ENCODE measurements at regions not wholly inside any gene's neighbourhood (a gene's known extent, or its start where the extent isn't known, plus 50 kb on each side); places are given as distances from the start of the nearest gene placed in this dataset.

DNA sequence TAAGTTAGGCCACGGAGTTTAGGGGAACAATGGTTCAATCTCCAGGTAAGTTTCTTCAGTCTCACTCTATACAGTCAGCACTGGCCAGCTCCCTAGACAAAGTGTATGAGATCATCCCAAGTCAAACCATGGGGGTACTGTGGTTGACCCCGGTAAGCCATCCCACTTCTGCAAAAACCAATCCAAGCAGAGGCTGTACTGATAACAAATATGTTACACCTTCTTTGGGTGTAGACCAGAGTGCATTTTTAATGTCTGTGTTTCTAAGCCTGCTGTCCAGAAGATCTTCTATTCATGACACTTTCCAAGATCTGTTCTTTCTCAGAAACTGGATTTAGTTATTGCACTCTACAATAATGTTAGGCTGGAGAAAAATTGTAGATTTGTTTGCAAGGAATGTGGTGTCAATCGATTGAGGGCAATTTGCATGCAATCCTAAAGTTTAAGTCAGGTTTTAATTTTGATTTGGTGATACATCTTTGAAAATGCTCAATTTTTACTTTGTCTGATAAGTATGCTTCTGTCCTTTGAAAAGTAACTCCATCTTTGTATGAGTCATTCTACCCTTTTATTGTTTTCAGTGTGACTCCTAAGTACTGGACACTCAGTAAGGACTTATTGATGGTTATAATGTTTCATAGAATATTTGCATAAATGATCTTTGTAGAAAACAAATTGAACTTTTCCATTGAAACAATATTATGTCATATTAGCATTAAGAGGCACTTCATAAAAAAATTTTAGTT is 152.4 kb downstream of the HLX start:
- no CpG with 5 or more reads among the region's 3 CpGs for WGBS (ENCODE audit: insufficient coverage)
- peaks cover 0 to 3% of the 10 kb centered on the region in 2 donors for H3K36me3 Mint-ChIP-seq
- no peaks in the 10 kb centered on the region for H3K9me3 ChIP-seq (replicated peaks in 1 of 2; ENCODE audit: control insufficient read depth in 1 of 2, insufficient read depth in 1 of 2, low read length in 2 of 2)

DNA sequence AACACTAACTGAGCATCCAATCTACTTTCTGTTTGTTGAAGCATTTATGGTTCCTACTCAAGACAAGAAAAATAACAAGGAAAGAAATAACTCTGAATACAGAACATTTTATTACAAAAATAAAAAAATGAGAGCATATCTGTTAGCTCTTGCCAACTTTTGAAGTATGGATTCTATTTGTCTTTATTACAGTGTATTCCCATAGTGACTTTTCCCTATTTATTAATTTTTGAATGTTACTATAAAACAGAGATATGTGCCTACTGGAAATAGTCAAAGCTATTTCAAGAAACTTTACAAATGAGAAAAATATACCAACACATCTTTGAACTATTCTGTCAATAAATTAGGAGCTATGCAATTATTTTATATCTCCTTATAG is 153.0 kb downstream of the HLX start:
- intact Hi-C loops (cut with micrococcal nuclease): no loop called here
- TF ChIP-seq, protein P1, sequence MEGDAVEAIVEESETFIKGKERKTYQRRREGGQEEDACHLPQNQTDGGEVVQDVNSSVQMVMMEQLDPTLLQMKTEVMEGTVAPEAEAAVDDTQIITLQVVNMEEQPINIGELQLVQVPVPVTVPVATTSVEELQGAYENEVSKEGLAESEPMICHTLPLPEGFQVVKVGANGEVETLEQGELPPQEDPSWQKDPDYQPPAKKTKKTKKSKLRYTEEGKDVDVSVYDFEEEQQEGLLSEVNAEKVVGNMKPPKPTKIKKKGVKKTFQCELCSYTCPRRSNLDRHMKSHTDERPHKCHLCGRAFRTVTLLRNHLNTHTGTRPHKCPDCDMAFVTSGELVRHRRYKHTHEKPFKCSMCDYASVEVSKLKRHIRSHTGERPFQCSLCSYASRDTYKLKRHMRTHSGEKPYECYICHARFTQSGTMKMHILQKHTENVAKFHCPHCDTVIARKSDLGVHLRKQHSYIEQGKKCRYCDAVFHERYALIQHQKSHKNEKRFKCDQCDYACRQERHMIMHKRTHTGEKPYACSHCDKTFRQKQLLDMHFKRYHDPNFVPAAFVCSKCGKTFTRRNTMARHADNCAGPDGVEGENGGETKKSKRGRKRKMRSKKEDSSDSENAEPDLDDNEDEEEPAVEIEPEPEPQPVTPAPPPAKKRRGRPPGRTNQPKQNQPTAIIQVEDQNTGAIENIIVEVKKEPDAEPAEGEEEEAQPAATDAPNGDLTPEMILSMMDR (IDR thresholded peaks at IDR 0.05): no peak
- H3K27ac Mint-ChIP-seq: no peak overlapping the region
- Histone ChIP-seq H3K79me2 (ENCODE audit: insufficient read depth, low read length) (no peaks in the 10 kb centered on the region), H3K4me3 (replicated peaks in 1 of 3; ENCODE audit: low read depth in 2 of 3, low read length in 3 of 3) (no peak overlapping the region), H4K20me1 (ENCODE audit: insufficient read depth, low read length) (no peaks in the 10 kb centered on the region), H3K4me1 (ENCODE audit: control insufficient read depth in 1 of 2, insufficient read depth in 2 of 2, low read length in 2 of 2) (peaks cover 4 to 10% of the 10 kb centered on the region in 2 donors), H3K4me2 (replicated peaks; ENCODE audit: extremely low read depth, low read length, poor library complexity, severe bottlenecking) (no peak overlapping the region), H3K27ac (ENCODE audit: low read depth in 1 of 2, low read length in 2 of 2) (no peak overlapping the region), H3K9me3 (replicated peaks in 1 of 2; ENCODE audit: control insufficient read depth in 1 of 2, insufficient read depth in 1 of 2, low read length in 2 of 2) (no peaks in the 10 kb centered on the region), H3K27me3 (ENCODE audit: control insufficient read depth in 2 of 2, insufficient read depth in 2 of 2, low read length in 2 of 2) (no peaks in the 10 kb centered on the region), H2AFZ (ENCODE audit: insufficient read depth, low read depth, low read length, poor library complexity, severe bottlenecking) (no peak overlapping the region), H3K36me3 (replicated peaks in 1 of 2; ENCODE audit: control insufficient read depth in 1 of 2, insufficient read depth in 2 of 2, low read length in 2 of 2) (no peaks in the 10 kb centered on the region), H3K9ac (ENCODE audit: insufficient read depth, low read length, poor library complexity, severe bottlenecking) (no peak overlapping the region)
- no peak for DNase-seq
- peaks cover 24% of the 10 kb centered on the region for H3K4me1 Mint-ChIP-seq
- H3K9me3 Mint-ChIP-seq: peaks cover 0 to 3% (median 1%) of the 10 kb centered on the region in 7 donors
- H3K36me3 Mint-ChIP-seq: peaks cover 0 to 3% of the 10 kb centered on the region in 2 donors
- H3K27me3 Mint-ChIP-seq (ENCODE audit: low read depth in 3 of 3): peaks cover 0 to 2% (median 0%) of the 10 kb centered on the region in 3 donors
- H3K4me3 Mint-ChIP-seq: no peak overlapping the region

More for the DNA sequence above, 152.4 kb downstream of the HLX start:
- Histone ChIP-seq H3K4me3 (replicated peaks in 1 of 3; ENCODE audit: low read depth in 2 of 3, low read length in 3 of 3) (no peak overlapping the region), H3K4me2 (replicated peaks; ENCODE audit: extremely low read depth, low read length, poor library complexity, severe bottlenecking) (no peak overlapping the region), H2AFZ (ENCODE audit: insufficient read depth, low read depth, low read length, poor library complexity, severe bottlenecking) (no peak overlapping the region), H3K36me3 (replicated peaks in 1 of 2; ENCODE audit: control insufficient read depth in 1 of 2, insufficient read depth in 2 of 2, low read length in 2 of 2) (no peaks in the 10 kb centered on the region), H4K20me1 (ENCODE audit: insufficient read depth, low read length) (no peaks in the 10 kb centered on the region), H3K4me1 (ENCODE audit: control insufficient read depth in 1 of 2, insufficient read depth in 2 of 2, low read length in 2 of 2) (peaks cover 4 to 10% of the 10 kb centered on the region in 2 donors), H3K79me2 (ENCODE audit: insufficient read depth, low read length) (no peaks in the 10 kb centered on the region), H3K27me3 (ENCODE audit: control insufficient read depth in 2 of 2, insufficient read depth in 2 of 2, low read length in 2 of 2) (no peaks in the 10 kb centered on the region), H3K27ac (ENCODE audit: low read depth in 1 of 2, low read length in 2 of 2) (no peak overlapping the region), H3K9ac (ENCODE audit: insufficient read depth, low read length, poor library complexity, severe bottlenecking) (no peak overlapping the region)
- DNase-seq: no peak
- peaks cover 0 to 3% (median 0%) of the 10 kb centered on the region in 7 donors for H3K9me3 Mint-ChIP-seq
- H3K4me1 Mint-ChIP-seq: peaks cover 24% of the 10 kb centered on the region
- intact Hi-C loops (cut with micrococcal nuclease): no loop called here
- peaks cover 0 to 2% (median 0%) of the 10 kb centered on the region in 3 donors for H3K27me3 Mint-ChIP-seq (ENCODE audit: low read depth in 3 of 3)
- TF ChIP-seq, protein P1 (IDR thresholded peaks at IDR 0.05): no peak
- no peak overlapping the region for H3K27ac Mint-ChIP-seq
- no peak overlapping the region for H3K4me3 Mint-ChIP-seq

Data from CD14-positive monocyte (primary cell).